Stimulated activated CD8-positive, alpha-beta memory T cell treated with anti-CD3 and anti-CD28 coated beads, Interleukin-7, amount 100 ng/mL, for 48 hours (primary cell): ENCODE measurements at regions not wholly inside any gene's neighbourhood (a gene's known extent, or its start where the extent isn't known, plus 50 kb on each side); places are given as distances from the start of the nearest gene placed in this dataset.

Experiments used
- DNase-seq, 2 donors: peaks; one replicate each; pipeline ENCODE4 v3.0.0-alpha.2; 2020; ENCODE audit warnings: low read depth in 1 of 2; ENCODE audit errors: extremely low read depth in 1 of 2

DNA sequence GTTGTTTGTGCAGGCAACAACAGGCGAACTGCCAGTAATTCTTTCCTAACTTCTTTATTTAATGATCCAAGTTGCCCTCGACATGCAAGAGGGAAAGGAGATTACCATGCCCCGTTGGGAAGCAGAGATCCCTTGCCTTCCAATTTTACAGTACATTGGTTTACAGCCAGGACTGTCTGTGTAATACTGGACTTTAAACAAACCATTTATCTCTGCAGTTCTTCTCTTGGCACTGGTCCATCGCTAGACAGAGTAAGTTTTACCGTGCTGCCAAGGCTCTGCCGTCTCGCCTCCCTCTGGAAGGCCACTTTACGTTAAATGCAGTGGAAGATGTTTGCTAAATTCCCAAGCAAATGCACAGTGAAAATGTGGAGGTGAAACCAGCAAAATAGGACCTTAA lies 660.3 kb upstream of the PRKX start:
- no peak for DNase-seq

DNA sequence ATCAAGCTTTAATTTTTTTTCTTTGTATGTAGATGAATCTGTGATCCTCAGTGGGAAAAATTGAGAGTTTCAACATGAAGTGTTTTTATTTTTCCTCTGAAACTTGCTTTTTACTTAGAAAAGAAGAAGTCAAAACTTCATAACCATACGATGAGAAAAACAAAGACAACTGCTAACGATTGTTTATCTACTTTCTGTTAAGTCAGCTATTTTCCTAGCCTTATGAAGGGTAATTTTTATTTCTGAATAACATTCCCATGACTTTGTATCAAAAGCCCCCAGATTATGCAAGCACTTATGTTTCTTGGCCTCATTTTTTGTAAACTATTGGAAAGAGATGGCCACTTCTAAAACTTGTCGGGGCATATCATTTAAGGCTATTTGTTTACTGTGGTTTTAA lies 645.1 kb upstream of the PRKX start:
- no peak for DNase-seq

DNA sequence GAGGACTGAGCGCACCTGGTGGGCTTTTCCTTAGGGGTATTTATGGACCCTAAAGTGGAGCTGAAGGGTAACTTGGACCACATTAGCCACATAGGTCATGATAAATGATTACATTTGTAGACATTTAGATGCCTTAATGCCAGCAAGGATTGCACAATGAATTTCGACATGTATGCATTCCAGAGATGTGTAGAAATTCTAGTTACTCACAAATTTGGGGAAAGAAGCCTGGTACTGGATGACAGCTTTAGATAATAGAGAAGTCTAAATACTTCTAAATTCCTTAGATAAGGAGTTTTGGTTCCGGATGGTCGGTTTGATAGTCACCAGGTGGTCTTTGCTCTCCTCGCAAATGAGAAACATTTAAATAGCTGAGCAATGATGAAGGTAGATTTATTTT lies 609.5 kb upstream of the PRKX start:
- no peak for DNase-seq

DNA sequence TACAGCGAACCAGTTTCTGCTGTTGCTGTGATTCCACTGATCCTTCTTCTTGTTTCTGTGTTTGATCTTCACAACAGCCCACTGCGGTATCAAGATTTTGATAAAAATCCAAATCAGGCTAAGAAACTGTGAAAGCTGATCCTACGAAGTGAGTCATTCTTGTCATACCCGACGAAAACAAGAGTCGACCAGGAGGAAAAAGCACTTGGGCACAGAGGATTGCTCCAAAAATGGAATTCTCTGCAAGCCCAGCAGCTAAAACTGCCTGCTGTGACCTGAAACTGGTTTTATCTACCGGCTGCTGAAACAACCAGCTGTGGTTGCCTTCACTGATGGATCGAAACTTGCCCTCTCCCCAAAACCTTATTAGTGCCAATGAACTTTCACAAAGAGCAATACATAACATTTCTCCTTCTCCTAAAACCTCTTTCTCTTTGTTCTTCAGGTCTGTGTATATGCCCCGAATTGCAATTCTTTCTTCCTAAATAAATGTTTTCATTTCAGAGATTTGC lies 607.0 kb upstream of the PRKX start:
- DNase-seq, result no peak

DNA sequence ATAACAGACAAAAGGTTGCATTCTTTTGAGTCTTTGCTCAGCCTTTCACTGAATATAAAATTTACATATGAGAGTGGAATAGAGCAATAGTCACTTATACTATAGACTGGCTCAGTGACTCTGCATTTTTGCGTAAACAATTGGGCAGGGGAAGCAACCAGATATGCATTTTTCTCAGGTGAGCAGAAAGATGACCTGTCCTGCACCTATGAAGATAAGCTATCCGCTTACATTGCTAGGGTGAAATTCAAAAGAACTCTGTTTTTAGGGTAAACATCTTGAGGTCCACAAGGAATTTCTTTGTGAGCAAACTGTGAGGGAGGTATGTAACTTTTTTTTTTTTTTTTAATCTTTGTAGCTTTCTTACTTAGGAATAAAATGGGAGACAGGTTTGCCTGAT lies 602.4 kb upstream of the PRKX start:
- DNase-seq, result no peak

DNA sequence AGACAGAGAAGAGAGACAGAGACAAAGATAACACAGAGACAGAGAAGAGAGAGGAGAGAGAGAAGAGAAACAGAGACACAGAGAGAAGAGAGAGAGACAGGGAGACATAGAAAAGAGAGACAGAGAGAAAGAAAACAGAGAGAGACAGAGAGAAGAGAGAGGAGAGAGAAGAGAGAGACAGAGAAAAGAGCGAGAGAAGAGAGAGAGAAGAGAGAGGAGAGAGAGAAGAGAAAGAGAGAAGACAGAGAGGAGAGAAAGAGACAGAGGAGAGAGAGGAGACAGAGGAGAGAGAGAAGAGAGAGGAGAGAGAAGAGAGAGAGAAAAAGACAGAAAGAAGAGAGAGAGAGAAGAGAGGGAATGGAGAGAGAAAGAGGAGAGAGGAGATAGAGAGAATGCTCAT lies 601.1 kb upstream of the PRKX start:
- DNase-seq, result no peak

DNA sequence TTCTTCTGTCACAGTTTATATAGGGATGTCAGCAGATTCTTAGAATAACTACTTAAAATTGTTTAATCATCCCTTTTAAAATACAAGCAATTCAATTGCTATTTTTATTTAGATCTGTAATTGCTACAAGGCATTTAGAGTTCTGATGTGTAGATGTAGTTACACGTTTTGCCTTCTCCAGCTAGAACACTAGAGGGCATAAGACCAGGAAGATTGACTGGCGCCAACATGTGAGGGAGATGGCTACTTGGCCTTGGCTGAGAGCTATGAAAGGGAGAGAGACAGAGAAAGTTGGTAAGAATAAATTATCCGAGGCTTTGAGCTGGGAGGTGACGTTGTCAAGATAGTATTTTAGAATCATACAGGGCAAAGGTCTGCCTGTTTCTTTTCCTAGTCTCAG lies 563.7 kb upstream of the PRKX start:
- DNase-seq, result no peak

DNA sequence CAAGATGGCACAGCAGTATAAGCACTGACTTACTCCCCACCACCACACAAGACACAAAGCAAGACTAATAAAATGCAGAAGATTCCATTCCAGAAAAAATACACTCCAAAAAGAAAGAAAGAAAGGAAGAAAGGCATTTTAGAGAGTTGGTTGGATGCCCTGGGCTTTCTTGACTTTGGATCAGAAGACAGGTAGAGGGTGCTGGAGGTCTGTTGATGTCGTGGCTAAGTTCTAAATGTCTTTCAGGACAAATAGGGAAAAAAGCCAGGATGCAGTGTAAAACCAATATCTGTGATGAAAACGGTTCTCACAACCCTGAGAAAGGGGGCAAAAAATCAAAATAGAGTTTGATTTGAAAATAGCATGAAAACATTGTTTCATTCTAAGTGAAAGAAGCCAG lies 555.2 kb upstream of the PRKX start:
- no peak for DNase-seq

DNA sequence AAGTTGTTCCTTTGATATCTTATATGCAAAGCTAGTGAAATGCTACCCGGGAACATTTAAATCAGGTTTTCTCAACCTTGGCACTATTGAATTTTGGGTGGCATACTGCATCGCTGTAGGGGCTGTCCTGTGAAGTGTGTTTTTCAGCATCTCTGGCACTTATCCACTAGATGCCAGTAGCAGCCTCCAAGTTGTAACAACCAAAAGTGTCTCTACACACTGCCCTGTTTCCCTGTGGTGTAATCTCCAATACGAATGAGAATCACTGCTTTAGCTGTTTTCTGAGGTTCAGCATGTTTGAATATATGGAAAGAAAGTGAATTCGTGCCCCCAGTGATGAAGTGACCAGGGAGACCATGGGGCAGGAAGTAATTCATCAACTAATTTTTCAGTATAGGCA lies 551.6 kb upstream of the PRKX start:
- DNase-seq, result no peak

DNA sequence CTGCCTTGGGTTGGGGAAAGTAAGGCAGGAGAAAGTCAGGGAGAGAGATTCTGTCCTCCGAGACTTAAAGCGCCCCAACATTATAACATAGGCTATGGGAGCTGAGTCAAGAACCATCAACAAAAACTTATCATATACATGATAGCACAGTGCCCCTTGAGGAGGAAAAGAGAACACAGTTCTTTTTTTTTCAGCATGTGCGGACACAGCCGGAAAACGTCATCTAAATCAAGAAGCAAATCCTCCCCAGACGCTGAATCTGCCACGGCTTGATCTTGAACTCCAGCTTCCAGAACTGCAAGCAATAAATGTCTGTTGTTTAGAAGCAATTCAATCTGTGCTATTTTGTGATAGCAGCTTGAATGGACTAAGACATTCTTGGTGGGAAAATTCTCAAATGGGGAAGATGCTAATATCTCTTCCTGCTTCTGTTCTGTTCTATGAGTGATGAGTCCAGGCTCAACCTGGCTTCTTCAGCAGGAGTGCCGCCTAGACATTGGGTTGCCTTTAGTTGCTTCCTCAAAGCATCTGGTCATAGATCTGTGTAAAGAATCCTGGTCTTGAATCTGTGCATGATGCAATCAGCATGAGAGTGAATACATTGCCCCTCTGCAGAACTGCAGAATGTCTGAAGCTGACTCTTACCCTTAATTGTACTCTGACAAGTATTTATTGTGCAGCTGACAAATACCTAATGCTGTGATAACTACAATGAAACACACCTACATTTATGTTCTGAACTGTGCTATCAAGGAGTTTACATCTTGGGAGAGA lies 549.8 kb upstream of the PRKX start:
- no peak for DNase-seq

DNA sequence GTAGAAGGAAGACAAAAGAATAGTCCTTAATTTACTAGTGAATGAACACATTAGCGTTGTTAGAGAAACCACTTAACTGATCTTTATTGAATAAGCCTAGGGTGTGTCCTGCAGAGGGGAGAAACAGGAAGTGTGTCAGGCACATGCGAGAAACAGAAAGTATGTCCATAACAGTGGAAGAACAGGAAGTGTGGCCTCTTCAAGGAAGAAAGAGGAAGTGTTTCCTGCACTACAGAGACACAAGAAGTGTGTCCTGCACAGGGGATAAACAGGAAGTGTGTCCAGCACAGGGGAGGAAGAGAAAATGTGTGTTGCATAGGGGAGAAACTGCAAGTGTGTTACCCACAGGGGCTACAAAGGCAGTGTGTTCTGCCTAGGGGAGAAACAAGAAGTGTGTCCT lies 539.6 kb upstream of the PRKX start:
- no peak for DNase-seq

DNA sequence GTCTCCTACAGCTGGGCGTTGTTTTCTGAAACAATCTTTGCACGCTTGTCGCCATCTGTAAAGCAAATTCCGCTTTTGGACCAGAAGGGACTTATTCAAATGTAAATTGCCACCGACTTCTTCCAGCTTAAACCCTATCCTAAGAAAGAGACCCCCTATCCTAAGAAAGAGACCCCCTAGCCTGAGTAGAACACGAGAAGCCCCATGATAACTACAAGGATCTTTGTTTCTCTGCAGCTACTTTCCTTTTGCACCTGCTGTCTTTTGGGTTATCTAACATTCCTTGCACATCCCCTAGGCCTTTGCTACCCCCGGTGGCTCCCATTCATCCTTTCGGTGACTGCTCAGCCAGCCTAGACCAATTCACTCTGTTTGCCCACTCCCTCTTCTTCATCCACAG lies 536.0 kb upstream of the PRKX start:
- DNase-seq, result no peak

DNA sequence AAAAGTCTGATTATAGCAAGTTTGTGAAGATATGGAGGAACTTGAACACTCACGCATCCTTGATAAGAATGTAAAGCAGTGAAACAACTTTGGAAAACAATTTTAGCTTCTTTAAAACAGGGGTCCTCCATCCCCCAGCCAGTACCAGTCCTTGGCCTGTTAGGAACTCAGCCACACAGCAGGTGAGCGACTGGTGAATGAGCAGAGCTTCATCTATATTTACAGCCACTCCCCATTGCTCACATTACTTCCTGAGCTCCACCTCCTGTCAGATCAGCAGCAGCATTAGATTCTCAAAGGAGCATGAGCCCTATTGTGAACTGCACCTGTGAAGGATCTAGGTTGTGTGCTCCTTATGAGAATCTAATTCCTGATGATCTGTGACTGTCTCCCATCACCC lies 530.3 kb upstream of the PRKX start:
- DNase-seq, result no peak

DNA sequence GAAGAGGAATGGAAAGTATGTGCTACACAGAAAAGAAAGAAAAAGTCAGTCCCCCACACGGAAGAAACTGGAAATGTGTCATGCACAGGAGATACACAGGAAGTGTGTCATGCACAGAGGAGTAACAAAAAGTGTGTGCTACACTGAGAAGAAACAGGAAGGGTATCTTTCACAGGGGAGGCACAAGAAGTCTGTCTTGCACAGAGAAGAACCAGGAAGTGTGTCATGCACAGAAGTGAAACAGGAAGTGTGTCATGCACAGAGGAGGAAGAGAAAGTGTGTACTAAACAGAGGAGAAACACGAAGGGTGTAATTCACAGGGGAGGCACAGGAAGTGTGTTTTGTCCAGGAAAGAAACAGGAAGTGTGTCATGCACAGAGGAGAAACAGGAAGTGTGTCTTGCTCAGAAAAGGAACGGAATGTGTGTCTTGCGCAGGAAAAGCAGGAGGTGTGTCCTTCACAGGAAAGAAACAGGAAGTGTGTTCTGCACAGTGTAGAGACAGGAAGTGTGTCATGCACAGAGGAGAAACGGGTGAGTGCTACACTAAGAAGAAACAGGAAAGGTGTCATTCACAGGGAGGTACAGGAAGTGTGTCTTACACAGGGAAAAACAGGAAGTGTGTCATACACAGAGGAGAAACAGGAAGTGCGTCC lies 527.2 kb upstream of the PRKX start:
- no peak for DNase-seq

DNA sequence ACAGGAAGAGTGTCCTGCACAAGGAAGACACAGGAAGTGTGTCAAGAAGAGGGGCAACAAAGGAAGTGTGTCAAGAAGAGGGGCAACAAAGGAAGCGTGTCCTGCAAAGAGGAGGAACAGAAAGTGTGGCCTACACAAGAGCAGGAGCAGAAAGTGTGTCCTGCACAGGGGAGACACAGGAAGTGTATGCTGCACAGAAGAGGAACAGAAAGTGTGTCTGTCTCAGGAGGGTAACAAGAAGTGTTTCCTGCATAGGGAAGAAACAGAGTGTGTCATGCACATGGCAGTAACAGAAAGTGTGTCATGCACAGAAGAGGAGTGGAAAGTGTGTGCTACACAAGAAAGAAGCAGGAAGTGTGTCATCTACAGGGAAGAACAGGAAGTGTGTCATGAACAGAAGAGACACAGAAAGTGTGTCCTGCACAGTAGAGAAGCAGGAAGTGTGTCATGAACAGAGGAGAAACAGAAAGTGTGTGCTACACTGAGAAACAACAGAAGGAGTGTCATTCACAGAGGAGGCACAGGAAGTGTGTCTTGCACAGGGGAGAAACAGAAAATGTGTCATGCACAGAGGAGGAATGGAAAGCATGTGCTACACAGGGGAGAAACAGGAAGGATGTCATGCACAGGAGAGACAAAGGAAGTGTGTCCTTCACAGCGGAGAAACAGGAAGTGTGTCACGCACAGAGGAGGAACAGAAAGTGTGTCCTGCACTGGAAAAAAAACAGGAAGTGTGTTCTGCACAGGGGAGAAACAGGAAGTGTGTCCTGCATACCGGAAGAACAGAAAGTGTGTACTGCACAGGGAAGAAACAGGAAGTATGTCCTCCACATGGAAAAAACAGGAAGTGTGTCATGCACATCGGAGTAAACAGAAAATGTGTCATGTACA lies 526.4 kb upstream of the PRKX start:
- no peak for DNase-seq

DNA sequence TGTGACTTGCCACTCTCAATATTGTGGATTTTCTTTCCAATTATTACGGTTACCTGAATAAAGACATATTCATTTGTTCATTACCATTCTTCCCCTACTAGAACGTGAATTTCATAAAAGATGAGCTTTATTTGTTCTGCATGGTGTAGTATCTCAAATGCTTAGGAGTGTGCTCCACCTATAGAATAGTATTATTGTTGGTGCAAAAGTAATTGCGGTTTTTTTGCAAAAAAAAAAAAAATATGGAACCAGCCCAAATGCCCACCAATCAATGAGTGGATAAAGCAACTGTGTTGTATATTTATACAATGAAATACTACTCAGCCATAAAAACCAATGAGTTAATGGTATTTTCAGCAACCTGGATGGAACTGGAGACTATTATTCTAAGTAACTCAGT lies 525.5 kb upstream of the PRKX start:
- no peak for DNase-seq

DNA sequence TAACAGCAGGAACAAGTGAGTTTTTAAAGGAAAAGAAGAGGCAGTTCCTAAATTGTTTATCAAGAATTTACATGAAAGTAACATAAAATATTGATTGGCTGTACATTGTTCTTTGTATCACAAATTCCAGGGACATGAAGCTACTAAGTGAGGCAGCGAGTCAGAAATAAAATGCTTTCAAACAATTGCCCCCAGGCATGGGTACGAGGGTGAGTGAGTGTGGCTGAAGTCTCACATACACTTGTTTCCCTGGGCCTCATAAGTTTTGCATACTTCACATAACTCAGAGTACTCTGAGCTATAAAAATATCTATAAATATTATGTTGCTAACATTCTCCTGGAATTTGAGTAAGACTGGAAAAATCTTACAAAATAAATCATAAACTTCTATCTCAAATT lies 511.6 kb upstream of the PRKX start:
- no peak for DNase-seq

DNA sequence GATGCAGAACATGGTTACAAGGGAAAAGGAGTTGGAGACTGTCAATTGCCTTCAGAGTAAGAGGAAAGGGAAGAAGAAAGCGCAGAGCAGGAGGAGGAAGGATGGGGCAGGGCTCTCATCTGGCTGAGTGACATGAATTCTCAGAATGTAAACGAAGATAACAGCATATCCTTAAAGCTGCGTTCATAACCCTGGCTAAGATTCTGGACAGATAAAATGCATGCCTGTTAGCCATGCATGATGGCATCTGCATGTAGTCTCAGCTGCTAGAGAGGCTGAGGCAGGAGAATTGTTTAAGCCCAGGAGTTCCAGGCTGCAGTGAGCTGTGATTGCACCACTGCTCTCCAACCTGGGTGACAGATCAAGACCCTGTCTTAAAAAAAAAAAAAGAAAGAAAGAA lies 493.5 kb upstream of the PRKX start:
- no peak for DNase-seq

DNA sequence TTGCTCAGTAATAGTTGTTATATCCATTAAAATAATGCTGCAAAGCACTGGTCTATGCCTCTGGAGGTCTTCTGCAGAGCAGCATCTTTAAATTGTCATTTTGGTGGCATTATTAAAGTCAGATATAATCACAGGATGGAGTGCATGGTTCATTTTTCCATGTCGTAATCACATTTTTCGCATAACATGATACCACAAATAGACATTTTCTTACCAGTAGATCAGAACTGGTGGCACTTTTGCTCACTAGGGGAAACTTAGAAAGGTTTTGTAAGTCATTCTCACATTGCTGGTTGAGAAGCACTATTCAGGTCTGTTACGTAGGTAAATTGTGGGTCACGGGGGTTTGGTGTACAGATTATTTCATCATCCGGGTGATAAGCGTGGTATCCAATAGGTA lies 484.5 kb upstream of the PRKX start:
- DNase-seq, result no peak

DNA sequence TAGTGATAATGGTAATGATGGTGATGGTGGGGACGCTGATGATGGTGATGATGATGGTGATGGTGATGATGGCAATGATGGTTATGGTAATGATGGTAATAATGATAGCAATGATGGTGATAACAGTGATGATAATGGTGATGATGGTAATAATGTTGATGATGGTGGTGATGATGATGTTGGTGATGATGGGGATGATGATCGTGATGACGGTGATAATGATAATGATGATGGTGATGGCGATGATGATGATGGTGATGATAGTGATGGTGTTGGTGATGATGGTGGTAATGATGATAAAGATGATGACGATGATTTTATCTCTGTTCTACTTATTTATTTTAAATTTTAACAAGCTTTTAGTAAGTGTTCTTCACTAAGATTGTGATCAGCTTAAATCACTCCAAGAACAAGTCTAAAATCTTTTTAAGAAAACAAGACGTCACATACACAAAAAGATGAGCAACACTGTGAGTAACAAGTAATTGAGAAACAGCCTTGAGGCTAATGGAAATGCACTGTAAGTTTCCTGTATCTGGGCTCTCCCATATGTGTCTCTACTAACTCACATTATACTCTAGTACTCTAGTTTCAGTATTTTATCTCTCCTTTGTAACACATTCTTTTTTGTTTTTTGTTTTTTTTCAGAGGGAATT lies 480.2 kb upstream of the PRKX start:
- no peak for DNase-seq

DNA sequence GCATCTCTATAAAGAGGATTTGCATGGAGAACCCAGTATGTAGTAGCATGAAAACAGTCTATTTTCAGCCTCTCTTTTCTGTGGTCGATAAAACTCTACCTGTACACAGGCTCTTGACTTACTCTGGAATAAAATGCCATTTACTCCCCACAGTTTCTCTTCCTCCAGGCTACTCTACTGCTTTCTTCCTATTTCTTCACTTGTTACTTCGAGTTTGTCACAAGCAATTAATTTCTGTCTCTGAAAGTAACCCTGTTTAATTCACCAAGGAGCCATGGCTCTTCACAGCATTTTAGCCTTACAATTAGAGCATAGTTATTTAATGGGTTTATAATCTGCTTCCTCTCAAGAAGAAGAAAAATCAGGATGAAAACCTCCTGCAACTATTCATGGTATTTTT lies 472.9 kb upstream of the PRKX start:
- no peak for DNase-seq
